ENCODE measurements at regions not wholly inside any gene's neighbourhood (a gene's known extent, or its start where the extent isn't known, plus 50 kb on each side); places are given as distances from the start of the nearest gene placed in this dataset.

- CTCF ChIA-PET = no interaction called here
- no peak for TF ChIP-seq EZH2 (IDR thresholded peaks at IDR 0.05; ENCODE audit: borderline replicate concordance, low read depth, low read length, poor library complexity, severe bottlenecking)
- TF ChIP-seq CTCF (conservative IDR thresholded peaks at IDR 0.05; ENCODE audit: low read depth, low read length) = no peak
- BruUV-seq (replicated peaks) = no TSS peak
These were observed 518.0 kb upstream of the NR2F2 start for GRCh38 chr15:95812491-95812890.

GRCh38 chr15:95814908-95815307 lies 515.6 kb upstream of the NR2F2 start:
- no peaks in the 10 kb centered on the region for H3K36me3 ChIP-seq (ENCODE audit: insufficient read depth, low read length, poor library complexity, severe bottlenecking)
- DNase-seq (ENCODE audit: low spot score) = no peak
- H3K9me3 ChIP-seq (ENCODE audit: low read depth, low read length, poor library complexity, severe bottlenecking) = no peaks in the 10 kb centered on the region
- intact Hi-C loops (cut with micrococcal nuclease; ENCODE audit: unreplicated experiment) = no loop called here
- BruUV-seq (replicated peaks) = no TSS peak
- POLR2A ChIA-PET (ENCODE audit: low non-redundant PET) = no interaction called here
- no peaks in the 10 kb centered on the region for H3K27me3 ChIP-seq (replicated peaks; ENCODE audit: insufficient read depth, low read depth, low read length, poor library complexity)
- CTCF ChIA-PET = no interaction called here
- H3K4me1 ChIP-seq (ENCODE audit: insufficient read depth, low read length, poor library complexity, severe bottlenecking) = no peaks in the 10 kb centered on the region
- no peak overlapping the region for H3K27ac ChIP-seq (ENCODE audit: low read depth, low read length, poor library complexity, severe bottlenecking)
- TF ChIP-seq EZH2 (IDR thresholded peaks at IDR 0.05; ENCODE audit: borderline replicate concordance, low read depth, low read length, poor library complexity, severe bottlenecking) (no peak), CTCF (conservative IDR thresholded peaks at IDR 0.05; ENCODE audit: low read depth, low read length) (no peak)
- no peak overlapping the region for H3K4me3 ChIP-seq (ENCODE audit: low read depth, low read length, poor library complexity, severe bottlenecking)

More at GRCh38 chr15:95812491-95812890, 518.0 kb upstream of the NR2F2 start:
- DNase-seq (ENCODE audit: low spot score) = no peak
- H3K9me3 ChIP-seq (ENCODE audit: low read depth, low read length, poor library complexity, severe bottlenecking) = no peaks in the 10 kb centered on the region
- POLR2A ChIA-PET (ENCODE audit: low non-redundant PET) = no interaction called here
- H3K4me3 ChIP-seq (ENCODE audit: low read depth, low read length, poor library complexity, severe bottlenecking) = no peak overlapping the region
- H3K27ac ChIP-seq (ENCODE audit: low read depth, low read length, poor library complexity, severe bottlenecking) = no peak overlapping the region
- H3K27me3 ChIP-seq (replicated peaks; ENCODE audit: insufficient read depth, low read depth, low read length, poor library complexity) = no peaks in the 10 kb centered on the region
- no peaks in the 10 kb centered on the region for H3K36me3 ChIP-seq (ENCODE audit: insufficient read depth, low read length, poor library complexity, severe bottlenecking)
- intact Hi-C loops (cut with micrococcal nuclease; ENCODE audit: unreplicated experiment) = no loop called here
- no peaks in the 10 kb centered on the region for H3K4me1 ChIP-seq (ENCODE audit: insufficient read depth, low read length, poor library complexity, severe bottlenecking)

GRCh38 chr15:95816591-95816990 lies 513.9 kb upstream of the NR2F2 start:
- Histone ChIP-seq H3K4me1 (ENCODE audit: insufficient read depth, low read length, poor library complexity, severe bottlenecking) (no peaks in the 10 kb centered on the region), H3K27ac (ENCODE audit: low read depth, low read length, poor library complexity, severe bottlenecking) (no peak overlapping the region), H3K36me3 (ENCODE audit: insufficient read depth, low read length, poor library complexity, severe bottlenecking) (no peaks in the 10 kb centered on the region), H3K27me3 (replicated peaks; ENCODE audit: insufficient read depth, low read depth, low read length, poor library complexity) (no peaks in the 10 kb centered on the region), H3K4me3 (ENCODE audit: low read depth, low read length, poor library complexity, severe bottlenecking) (no peak overlapping the region), H3K9me3 (ENCODE audit: low read depth, low read length, poor library complexity, severe bottlenecking) (no peaks in the 10 kb centered on the region)
- no TSS peak for BruUV-seq (replicated peaks)
- DNase-seq (ENCODE audit: low spot score) = no peak
- TF ChIP-seq EZH2 (IDR thresholded peaks at IDR 0.05; ENCODE audit: borderline replicate concordance, low read depth, low read length, poor library complexity, severe bottlenecking) (no peak), CTCF (conservative IDR thresholded peaks at IDR 0.05; ENCODE audit: low read depth, low read length) (no peak)
- intact Hi-C loops (cut with micrococcal nuclease; ENCODE audit: unreplicated experiment) = no loop called here
- POLR2A ChIA-PET (ENCODE audit: low non-redundant PET) = no interaction called here
- CTCF ChIA-PET = no interaction called here
